ENCODE measurements at regions not wholly inside any gene's neighbourhood (a gene's known extent, or its start where the extent isn't known, plus 50 kb on each side); places are given as distances from the start of the nearest gene placed in this dataset.

- Histone ChIP-seq H4K5ac (ENCODE audit: low read depth, low read length) (no peak overlapping the region), H3K4me2 (ENCODE audit: low read depth, low read length) (no peak overlapping the region), H3K9ac (ENCODE audit: low read depth, low read length) (no peak overlapping the region), H3K4me1 (ENCODE audit: control insufficient read depth, insufficient read depth, low read length) (no peaks in the 10 kb centered on the region), H4K8ac (ENCODE audit: low read depth in 2 of 2, low read length in 2 of 2) (no peak overlapping the region), H2AK5ac (ENCODE audit: low read depth, low read length) (no peak overlapping the region), H2BK5ac (ENCODE audit: low read depth, low read length, poor library complexity, severe bottlenecking) (no peak overlapping the region), H4K20me1 (ENCODE audit: insufficient read depth, low read length) (no peaks in the 10 kb centered on the region), H3K27me3 (ENCODE audit: control insufficient read depth, insufficient read depth, low read length) (no peaks in the 10 kb centered on the region), H3K9me3 (ENCODE audit: control insufficient read depth, insufficient read depth, low read length) (no peaks in the 10 kb centered on the region), H4K91ac (ENCODE audit: insufficient read depth, low read depth, low read length) (no peak overlapping the region), H3K9me1 (ENCODE audit: insufficient read depth, low read length) (no peaks in the 10 kb centered on the region), H3K18ac (ENCODE audit: low read depth, low read length) (no peak overlapping the region), H3K4me3 (ENCODE audit: insufficient read depth, low read depth, low read length) (no peak overlapping the region), H3K27ac (ENCODE audit: insufficient read depth, low read length) (no peak overlapping the region), H3K56ac (ENCODE audit: extremely low read depth, insufficient read depth, low read length) (no peak overlapping the region), H2AK9ac (replicated peaks; ENCODE audit: low read depth, low read length, poor library complexity) (no peak overlapping the region), H2AFZ (replicated peaks; ENCODE audit: low read length, poor library complexity) (no peak overlapping the region), H3K14ac (replicated peaks; ENCODE audit: low read depth, low read length) (no peak overlapping the region), H3K4ac (ENCODE audit: low read depth, low read length) (no peak overlapping the region), H3K36me3 (ENCODE audit: control insufficient read depth, insufficient read depth, low read length) (no peaks in the 10 kb centered on the region), H3K23ac (ENCODE audit: low read depth, low read length) (no peak overlapping the region), H2BK20ac (ENCODE audit: low read depth, low read length) (no peak overlapping the region), H2BK15ac (ENCODE audit: low read depth, low read length) (no peak overlapping the region), H2BK120ac (ENCODE audit: low read depth, low read length) (no peak overlapping the region), H3K79me1 (ENCODE audit: low read depth in 1 of 2, low read length in 2 of 2) (no peaks in the 10 kb centered on the region)
- ChIA-PET CTCF (no interaction called here), POLR2A (ENCODE audit: unreplicated experiment) (no interaction called here)
- in situ Hi-C loops (cut with MboI; ENCODE audit: low sequenced_read_pairs) (no loop called here), dilution Hi-C loops (cut with HindIII; ENCODE audit: low sequenced_read_pairs, unreplicated experiment) (no loop called here), intact Hi-C loops (cut with micrococcal nuclease) (no loop called here)
- no peak for DNase-seq
- TF ChIP-seq POLR2A (IDR thresholded peaks at IDR 0.05; ENCODE audit: low read depth, low read length) (no peak), CTCF (conservative IDR thresholded peaks at IDR 0.05; ENCODE audit: low read depth, low read length) (no peak), MAZ (IDR thresholded peaks at IDR 0.05; ENCODE audit: borderline replicate concordance, low read depth, low read length) (no peak), USF2 (IDR thresholded peaks at IDR 0.05; ENCODE audit: low read depth, low read length) (no peak), MXI1 (IDR thresholded peaks at IDR 0.05; ENCODE audit: borderline replicate concordance, low read depth, low read length) (no peak), ELK1 (IDR thresholded peaks at IDR 0.05; ENCODE audit: borderline replicate concordance, low read depth, low read length) (no peak), BHLHE40 (IDR thresholded peaks at IDR 0.05; ENCODE audit: low read depth, low read length) (no peak)
- no TSS peak for BruUV-seq (replicated peaks)
- ATAC-seq (ENCODE audit: low read depth), result no peak
- no CpG with 5 or more reads among the region's 3 CpGs for WGBS, 2 experiments (ENCODE audit: extremely low coverage in 2 of 2, insufficient read length in 1 of 2)
These were observed 294.0 kb upstream of the PLSCR5 start for GRCh38 chr3:146899171-146899570.
